DMS53 treated with DMSO at 0.1 percent for 48 hours (cell line): ENCODE measurements at regions not wholly inside any gene's neighbourhood (a gene's known extent, or its start where the extent isn't known, plus 50 kb on each side); places are given as distances from the start of the nearest gene placed in this dataset.

ENCODE experiments used
- DNase-seq: peaks from one replicate; lab custom pipeline; 2025; ENCODE audit not compliant: unreplicated experiment; lab: John Stamatoyannopoulos, UW

- DNase-seq, result no peak
These were observed 60.6 kb upstream of the LMO4 start for GRCh38 chr1:87268111-87268510.

GRCh38 chr1:87269921-87270320 is 58.8 kb upstream of the LMO4 start:
- no peak for DNase-seq

- DNase-seq, result no peak
These were observed 55.4 kb upstream of the LMO4 start for GRCh38 chr1:87273291-87273690.

- no peak for DNase-seq
These were observed 53.8 kb upstream of the LMO4 start for GRCh38 chr1:87274851-87275250.

DNA sequence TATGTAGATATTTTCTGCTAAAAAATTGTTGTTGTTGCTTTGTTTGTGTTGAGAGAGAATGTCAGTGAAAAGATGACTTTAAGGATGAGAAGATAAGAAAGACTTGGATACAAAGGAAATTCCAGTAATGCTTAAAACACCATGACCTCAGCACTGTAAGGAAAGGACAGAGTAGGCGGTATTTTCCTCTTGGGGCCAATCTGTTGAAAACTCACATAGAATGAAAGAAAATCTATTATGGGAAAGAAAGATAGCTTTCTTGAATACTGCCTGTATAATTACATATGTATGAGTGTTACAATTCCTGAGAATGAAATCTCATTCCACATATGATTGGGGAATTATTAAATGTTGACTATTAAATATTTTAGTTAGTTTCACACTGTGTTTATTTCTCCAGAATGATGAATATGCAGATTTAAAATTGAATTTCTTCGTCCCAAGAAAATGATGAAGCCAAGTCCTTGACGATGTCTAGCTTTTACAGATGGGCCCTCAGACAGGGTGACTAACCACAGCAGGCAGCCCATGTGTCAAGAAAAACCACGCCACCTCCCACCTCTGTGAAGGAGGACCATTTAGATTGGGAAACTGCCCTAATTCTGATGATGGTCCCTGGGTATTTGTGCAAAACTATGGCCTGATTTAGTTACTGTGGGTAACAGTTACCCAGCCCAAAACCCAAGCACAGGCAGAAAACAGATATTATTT is 49.7 kb upstream of the LMO4 start:
- no peak for DNase-seq
